MM.1S (cell line): ENCODE measurements at regions not wholly inside any gene's neighbourhood (a gene's known extent, or its start where the extent isn't known, plus 50 kb on each side); places are given as distances from the start of the nearest gene placed in this dataset.

Source experiments
- DNase-seq: peaks from one replicate; pipeline ENCODE4 v3.0.0-alpha.2; 2015
- H2AFZ ChIP-seq: fragments of 300-600 bp; sonication (generic); 2 replicates; pipeline ENCODE4 v1.6.0; 2016; ENCODE audit warnings: antibody characterized with exemption, low read length
- H3F3A ChIP-seq: fragments of 300-600 bp; sonication (generic); 2 replicates; pipeline ENCODE4 v1.6.1; 2016; ENCODE audit warnings: mild to moderate bottlenecking, antibody characterized with exemption, low read length, moderate library complexity, mixed read lengths; ENCODE audit not compliant: insufficient read depth
- H3K27ac ChIP-seq: fragments of 300-600 bp; sonication (generic); 2 replicates; pipeline ENCODE4 v1.5.1; 2016; ENCODE audit warnings: mild to moderate bottlenecking, low read length
- H3K27me3 ChIP-seq: fragments of 300-600 bp; sonication (generic); replicated peaks from 2 replicates; pipeline ENCODE4 v1.6.0; 2016; ENCODE audit warnings: low read length; ENCODE audit not compliant: insufficient read depth
- H3K36me3 ChIP-seq: fragments of 300-600 bp; sonication (generic); replicated peaks from 2 replicates; pipeline ENCODE4 v1.6.1; 2016; ENCODE audit warnings: mild to moderate bottlenecking, low read length, mixed read lengths; ENCODE audit not compliant: insufficient read depth
- H3K4me1 ChIP-seq: fragments of 300-600 bp; sonication (generic); 2 replicates; pipeline ENCODE4 v1.6.1; 2016; ENCODE audit warnings: low read length, mixed read lengths
- H3K4me2 ChIP-seq: fragments of 300-600 bp; sonication (generic); 2 replicates; pipeline ENCODE4 v1.6.0; 2016; ENCODE audit warnings: low read depth, low read length
- H3K4me3 ChIP-seq: fragments of 300-600 bp; sonication (generic); 2 replicates; pipeline ENCODE4 v1.5.1; 2016; ENCODE audit warnings: low read length, mixed read lengths
- H3K79me2 ChIP-seq: fragments of 300-600 bp; sonication (generic); 2 replicates; pipeline ENCODE4 v1.6.1; 2016; ENCODE audit warnings: mixed run types, low read length, mixed read lengths
- H3K9ac ChIP-seq: fragments of 300-600 bp; sonication (generic); 2 replicates; pipeline ENCODE4 v1.6.1; 2016; ENCODE audit warnings: low read length, mixed read lengths
- H3K9me2 ChIP-seq: fragments of 300-600 bp; sonication (generic); replicated peaks from 2 replicates; pipeline ENCODE4 v1.6.1; 2016; ENCODE audit warnings: mild to moderate bottlenecking, low read length, mixed read lengths; ENCODE audit not compliant: insufficient read depth
- H3K9me3 ChIP-seq: fragments of 300-600 bp; sonication (generic); replicated peaks from 2 replicates; pipeline ENCODE4 v1.6.1; 2016; ENCODE audit warnings: mild to moderate bottlenecking, low read length, mixed read lengths; ENCODE audit not compliant: insufficient read depth
- H4K20me1 ChIP-seq: fragments of 300-600 bp; sonication (generic); 2 replicates; pipeline ENCODE4 v1.6.1; 2016; ENCODE audit warnings: mild to moderate bottlenecking, low read length, moderate library complexity, mixed read lengths; ENCODE audit not compliant: insufficient read depth
- EZH2 ChIP-seq: fragments of 300-600 bp; sonication (generic); optimal IDR thresholded peaks from 2 replicates; pipeline ENCODE3; 2017; ENCODE audit warnings: low read depth, mild to moderate bottlenecking, antibody characterized with exemption, low read length, mixed read lengths
- EZH2phosphoT487 ChIP-seq: fragments of 300-600 bp; sonication (generic); IDR thresholded peaks from 2 replicates; pipeline ENCODE4 v1.6.1; 2018; ENCODE audit warnings: antibody characterized with exemption, low read length
- TF ChIP-seq, protein P1 (sequence below): fragments of 300-600 bp; sonication (generic); IDR thresholded peaks from 2 replicates; pipeline ENCODE4 v1.5.1; 2016; ENCODE audit warnings: antibody characterized with exemption, low read length, mixed read lengths

DNA sequence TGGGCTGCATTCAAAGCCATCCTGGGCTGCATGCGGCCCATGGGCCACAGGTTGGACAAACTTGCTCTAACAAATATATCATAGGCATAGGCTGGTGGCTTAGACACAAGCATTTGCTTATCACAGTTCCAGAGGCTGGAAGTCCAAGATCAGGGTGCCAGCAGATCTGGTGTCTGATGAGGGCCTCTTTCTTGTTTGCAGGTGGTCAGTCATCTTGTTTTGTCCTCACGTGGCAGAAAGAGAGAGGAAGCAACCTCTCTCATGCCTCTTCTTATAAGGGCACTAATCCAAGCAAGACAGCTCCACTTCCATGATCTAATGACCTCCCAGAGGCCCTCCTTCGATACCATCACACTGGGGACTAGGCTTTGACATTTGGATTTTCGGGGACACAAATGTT, 238.7 kb upstream of the TNRC6C start:
- TF ChIP-seq, protein P1, sequence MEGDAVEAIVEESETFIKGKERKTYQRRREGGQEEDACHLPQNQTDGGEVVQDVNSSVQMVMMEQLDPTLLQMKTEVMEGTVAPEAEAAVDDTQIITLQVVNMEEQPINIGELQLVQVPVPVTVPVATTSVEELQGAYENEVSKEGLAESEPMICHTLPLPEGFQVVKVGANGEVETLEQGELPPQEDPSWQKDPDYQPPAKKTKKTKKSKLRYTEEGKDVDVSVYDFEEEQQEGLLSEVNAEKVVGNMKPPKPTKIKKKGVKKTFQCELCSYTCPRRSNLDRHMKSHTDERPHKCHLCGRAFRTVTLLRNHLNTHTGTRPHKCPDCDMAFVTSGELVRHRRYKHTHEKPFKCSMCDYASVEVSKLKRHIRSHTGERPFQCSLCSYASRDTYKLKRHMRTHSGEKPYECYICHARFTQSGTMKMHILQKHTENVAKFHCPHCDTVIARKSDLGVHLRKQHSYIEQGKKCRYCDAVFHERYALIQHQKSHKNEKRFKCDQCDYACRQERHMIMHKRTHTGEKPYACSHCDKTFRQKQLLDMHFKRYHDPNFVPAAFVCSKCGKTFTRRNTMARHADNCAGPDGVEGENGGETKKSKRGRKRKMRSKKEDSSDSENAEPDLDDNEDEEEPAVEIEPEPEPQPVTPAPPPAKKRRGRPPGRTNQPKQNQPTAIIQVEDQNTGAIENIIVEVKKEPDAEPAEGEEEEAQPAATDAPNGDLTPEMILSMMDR = no peak
- no peak for TF ChIP-seq EZH2
- no peak for TF ChIP-seq EZH2phosphoT487
- no peaks in the 10 kb centered on the region for H3K9me3 ChIP-seq
- H3K4me3 ChIP-seq = no peak overlapping the region
- H3K79me2 ChIP-seq = no peaks in the 10 kb centered on the region
- H3K4me1 ChIP-seq = peaks cover 15% of the 10 kb centered on the region
- no peak overlapping the region for H3K27ac ChIP-seq
- no peak overlapping the region for H3K4me2 ChIP-seq
- peaks cover 15% of the 10 kb centered on the region for H3F3A ChIP-seq
- DNase-seq = no peak
- no peaks in the 10 kb centered on the region for H3K36me3 ChIP-seq
- no peaks in the 10 kb centered on the region for H3K9me2 ChIP-seq
- H3K27me3 ChIP-seq = no peaks in the 10 kb centered on the region
- H2AFZ ChIP-seq = no peak overlapping the region
- no peak overlapping the region for H3K9ac ChIP-seq
- H4K20me1 ChIP-seq = no peaks in the 10 kb centered on the region

DNA sequence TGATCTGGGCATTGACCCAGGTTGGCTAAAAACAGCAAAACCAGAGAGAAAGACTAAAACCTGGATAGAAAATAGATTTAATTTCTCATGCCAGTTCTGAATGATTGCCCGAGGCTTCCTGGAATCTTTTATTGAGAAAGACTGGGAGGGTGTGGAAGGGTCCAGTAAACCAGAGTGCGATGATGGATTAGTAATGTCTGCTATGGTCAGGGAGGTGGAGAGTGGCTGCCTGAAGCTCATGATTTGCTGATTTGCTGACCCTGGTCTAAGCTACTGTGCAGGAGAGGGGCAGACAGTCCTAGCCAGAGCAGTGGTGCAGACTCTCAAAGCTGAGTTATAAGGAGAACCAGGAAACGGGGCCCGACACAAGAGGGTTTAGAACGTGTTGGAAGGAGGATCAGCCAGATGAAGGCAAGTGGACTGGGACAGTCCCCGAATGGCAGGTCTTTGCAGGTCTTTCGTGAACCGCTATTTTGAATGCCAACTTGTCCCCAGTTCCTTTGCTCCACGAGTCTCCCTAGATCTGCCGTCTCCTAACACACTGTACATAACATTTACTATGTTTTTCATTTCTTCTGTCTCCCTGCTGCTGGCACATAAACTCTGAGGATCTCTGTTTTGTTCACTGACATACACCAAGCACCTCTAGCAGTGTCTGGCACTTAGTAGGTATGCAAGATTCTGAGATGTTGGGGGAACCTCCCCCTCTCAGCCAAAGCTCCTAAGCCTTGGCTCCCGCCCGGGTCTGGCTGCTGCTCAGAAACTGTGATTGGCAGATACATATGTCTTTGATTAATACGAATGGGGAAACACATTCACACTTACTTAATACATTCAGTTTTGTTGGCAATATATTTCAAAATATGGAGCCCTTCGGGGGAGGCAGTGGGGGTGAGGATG, 237.3 kb upstream of the TNRC6C start:
- Histone ChIP-seq H3K9me2 (no peaks in the 10 kb centered on the region), H3K27me3 (no peaks in the 10 kb centered on the region), H3K79me2 (no peaks in the 10 kb centered on the region), H3K4me3 (no peak overlapping the region), H3K4me1 (peaks cover 26% of the 10 kb centered on the region), H2AFZ (no peak overlapping the region), H3K9me3 (no peaks in the 10 kb centered on the region), H3K27ac (no peak overlapping the region), H3K36me3 (no peaks in the 10 kb centered on the region), H4K20me1 (no peaks in the 10 kb centered on the region), H3F3A (peaks cover 22% of the 10 kb centered on the region), H3K4me2 (no peak overlapping the region), H3K9ac (no peak overlapping the region)
- TF ChIP-seq, protein P1 = no peak
- no peak for TF ChIP-seq EZH2phosphoT487
- no peak for TF ChIP-seq EZH2
- DNase-seq = no peak

DNA sequence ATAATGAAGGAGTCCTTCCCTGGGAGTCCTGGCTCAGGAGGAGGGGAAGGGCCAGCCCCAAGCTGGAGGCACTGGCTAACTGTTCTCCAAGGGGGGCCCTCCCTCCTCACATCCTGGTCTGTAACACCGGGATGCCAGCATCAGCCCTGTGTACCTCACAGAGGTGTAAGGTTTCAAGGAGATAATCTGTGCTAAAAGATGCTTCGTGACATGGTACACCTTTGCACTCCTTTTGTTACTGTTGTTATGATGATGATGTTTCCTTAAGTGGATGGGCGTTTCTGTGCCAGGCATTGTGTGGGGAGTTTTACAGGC, 236.7 kb upstream of the TNRC6C start:
- no peak overlapping the region for H3K9ac ChIP-seq
- no peak overlapping the region for H3K27ac ChIP-seq
- H3K9me2 ChIP-seq = no peaks in the 10 kb centered on the region
- no peaks in the 10 kb centered on the region for H3K9me3 ChIP-seq
- no peak overlapping the region for H3K4me3 ChIP-seq
- peaks cover 22% of the 10 kb centered on the region for H3F3A ChIP-seq
- TF ChIP-seq EZH2 = no peak
- TF ChIP-seq EZH2phosphoT487 = no peak
- TF ChIP-seq, protein P1 = no peak
- H3K36me3 ChIP-seq = no peaks in the 10 kb centered on the region
- peaks cover 26% of the 10 kb centered on the region for H3K4me1 ChIP-seq
- H3K4me2 ChIP-seq = no peak overlapping the region
- no peaks in the 10 kb centered on the region for H4K20me1 ChIP-seq
- no peak for DNase-seq
- no peak overlapping the region for H2AFZ ChIP-seq
- no peaks in the 10 kb centered on the region for H3K27me3 ChIP-seq
- H3K79me2 ChIP-seq = no peaks in the 10 kb centered on the region
